Spleen (tissue), 7 donors: ENCODE measurements at regions not wholly inside any gene's neighbourhood (a gene's known extent, or its start where the extent isn't known, plus 50 kb on each side); places are given as distances from the start of the nearest gene placed in this dataset.

ENCODE experiments used
- POLR2AphosphoS5 ChIP-seq, 3 donors: sonication (generic); formaldehyde crosslinking; IDR thresholded peaks; one replicate each; pipeline ENCODE4 v1.5.1; 2017; ENCODE audit warnings: antibody characterized with exemption in 3 of 3
- TF ChIP-seq, protein P1 (sequence below), 11 experiments: fragments of 200-600 bp in 7 of 11; fragments of 450-650 bp in 4 of 11; sonication (generic) in 4 of 11; IDR thresholded peaks in 8 of 11; conservative IDR thresholded peaks in 3 of 11; 1 replicate in 7 of 11; 2 replicates in 4 of 11; pipeline versions ENCODE4 v1.4.0 to v1.8.0; 2016 to 2021; ENCODE audit warnings: antibody characterized with exemption in 11 of 11, inconsistent platforms in 4 of 11, mild to moderate bottlenecking in 1 of 11
- donor health status: DM: no; HTN: no; CAD: no; lungs with moderate emphysema.
- donor health status: DM: no; HTN: no; CAD: no.
- donor health status: DM: no; HTN: no; CAD: no.

DNA sequence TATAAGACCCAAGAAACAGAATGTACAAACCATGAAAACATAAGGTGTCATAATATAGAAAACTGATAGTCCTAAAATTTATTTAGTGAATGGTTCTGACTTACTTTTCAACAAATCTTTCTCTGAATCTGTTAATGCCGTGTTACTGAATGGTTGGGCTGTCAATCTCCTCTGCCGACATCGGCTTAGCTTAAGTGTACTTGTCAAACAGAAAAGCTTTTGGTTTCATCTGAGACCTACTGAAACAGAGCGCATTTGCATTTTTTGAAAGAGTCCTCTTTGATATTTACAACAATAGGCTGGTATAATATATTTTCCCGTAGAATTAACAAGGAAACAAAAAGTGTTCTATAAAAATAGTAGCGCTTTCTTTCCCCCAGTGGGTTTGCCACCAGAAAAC, 120.9 kb upstream of the ZNF804B start:
- TF ChIP-seq, protein P1, sequence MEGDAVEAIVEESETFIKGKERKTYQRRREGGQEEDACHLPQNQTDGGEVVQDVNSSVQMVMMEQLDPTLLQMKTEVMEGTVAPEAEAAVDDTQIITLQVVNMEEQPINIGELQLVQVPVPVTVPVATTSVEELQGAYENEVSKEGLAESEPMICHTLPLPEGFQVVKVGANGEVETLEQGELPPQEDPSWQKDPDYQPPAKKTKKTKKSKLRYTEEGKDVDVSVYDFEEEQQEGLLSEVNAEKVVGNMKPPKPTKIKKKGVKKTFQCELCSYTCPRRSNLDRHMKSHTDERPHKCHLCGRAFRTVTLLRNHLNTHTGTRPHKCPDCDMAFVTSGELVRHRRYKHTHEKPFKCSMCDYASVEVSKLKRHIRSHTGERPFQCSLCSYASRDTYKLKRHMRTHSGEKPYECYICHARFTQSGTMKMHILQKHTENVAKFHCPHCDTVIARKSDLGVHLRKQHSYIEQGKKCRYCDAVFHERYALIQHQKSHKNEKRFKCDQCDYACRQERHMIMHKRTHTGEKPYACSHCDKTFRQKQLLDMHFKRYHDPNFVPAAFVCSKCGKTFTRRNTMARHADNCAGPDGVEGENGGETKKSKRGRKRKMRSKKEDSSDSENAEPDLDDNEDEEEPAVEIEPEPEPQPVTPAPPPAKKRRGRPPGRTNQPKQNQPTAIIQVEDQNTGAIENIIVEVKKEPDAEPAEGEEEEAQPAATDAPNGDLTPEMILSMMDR (IDR thresholded peaks at IDR 0.05 in 8 of 11, conservative IDR thresholded peaks at IDR 0.05 in 3 of 11) = no peak
- TF ChIP-seq POLR2AphosphoS5 (IDR thresholded peaks at IDR 0.05) = no peak
